GM12891 (cell line): ENCODE measurements at regions not wholly inside any gene's neighbourhood (a gene's known extent, or its start where the extent isn't known, plus 50 kb on each side); places are given as distances from the start of the nearest gene placed in this dataset.

ENCODE experiments used
- POLR2A ChIP-seq: IDR thresholded peaks from 2 replicates; pipeline ENCODE4 v1.6.1; 2011; ENCODE audit warnings: low read depth, low read length, control low read depth
- POLR2AphosphoS5 ChIP-seq: IDR thresholded peaks from 2 replicates; pipeline ENCODE4 v1.6.1; 2011; ENCODE audit warnings: low read depth, low read length, control low read depth
- TAF1 ChIP-seq: IDR thresholded peaks from 2 replicates; pipeline ENCODE4 v1.6.1; 2011; ENCODE audit warnings: low read depth, low read length, control low read depth

GRCh38 chr2:35298493-35298892 is 1057.1 kb upstream of the CRIM1 start:
- TF ChIP-seq POLR2AphosphoS5 (no peak), POLR2A (no peak), TAF1 (no peak)
